NCI-H1105 (cell line): ENCODE measurements at regions not wholly inside any gene's neighbourhood (a gene's known extent, or its start where the extent isn't known, plus 50 kb on each side); places are given as distances from the start of the nearest gene placed in this dataset.

Experiments
- DNase-seq: peaks from one replicate; lab custom pipeline; 2025; lab: John Stamatoyannopoulos, UW

DNA sequence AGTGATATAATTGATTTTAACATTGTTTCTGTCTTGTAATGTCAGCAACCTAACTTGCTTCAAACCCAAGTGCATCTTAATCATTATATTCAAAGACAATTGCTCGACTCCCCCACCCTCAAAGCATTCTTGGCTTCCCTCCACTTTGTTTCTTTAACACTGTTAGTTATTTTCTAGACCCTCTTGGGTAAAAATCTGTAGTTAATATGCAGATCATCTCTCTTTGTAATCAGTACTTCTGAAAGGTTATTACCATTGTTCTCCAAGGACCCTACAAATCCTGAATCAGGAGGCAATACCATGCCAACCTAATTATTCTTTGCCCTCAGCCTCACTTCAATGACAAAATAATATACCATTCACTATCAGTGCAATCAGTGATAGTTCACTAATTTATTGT lies 1075.7 kb downstream of the AMY1C start:
- DNase-seq: no peak

DNA sequence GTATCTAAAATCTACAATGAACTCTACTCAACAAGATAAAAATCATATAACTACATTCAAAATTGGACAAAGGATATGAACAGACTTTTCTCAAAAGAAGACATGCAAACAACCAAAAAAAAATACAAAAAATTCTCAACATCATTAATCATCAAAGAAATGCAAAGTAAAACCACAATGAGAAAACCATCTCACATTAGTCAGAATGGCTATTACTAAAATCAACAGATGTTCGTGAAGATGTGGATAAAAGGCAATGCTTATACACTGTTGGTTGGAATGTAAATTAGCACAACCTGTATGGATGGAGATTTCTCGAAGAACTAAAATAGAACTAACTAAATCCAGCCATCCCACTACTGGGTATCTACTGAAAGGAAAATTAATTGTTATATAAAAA lies 1080.8 kb downstream of the AMY1C start:
- DNase-seq: no peak

DNA sequence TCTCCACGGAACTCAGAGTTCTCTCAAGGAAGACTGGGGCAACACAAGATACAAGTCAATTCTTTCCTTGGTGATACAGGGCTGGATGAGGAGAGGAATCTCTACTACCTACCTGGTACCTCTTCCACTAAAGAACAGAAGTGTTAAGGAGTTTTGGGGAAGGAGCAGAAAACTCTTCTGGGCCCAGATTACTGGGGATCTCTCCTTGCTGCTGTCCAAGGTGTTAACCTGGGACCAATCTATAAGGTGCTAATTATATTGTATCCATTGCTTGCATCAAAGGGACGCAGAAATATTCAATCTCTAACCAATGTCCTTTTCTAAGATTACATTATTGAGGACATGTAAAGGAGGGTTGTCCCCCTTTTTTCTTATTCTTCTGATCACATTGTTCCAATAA lies 1102.5 kb downstream of the AMY1C start:
- DNase-seq: no peak

DNA sequence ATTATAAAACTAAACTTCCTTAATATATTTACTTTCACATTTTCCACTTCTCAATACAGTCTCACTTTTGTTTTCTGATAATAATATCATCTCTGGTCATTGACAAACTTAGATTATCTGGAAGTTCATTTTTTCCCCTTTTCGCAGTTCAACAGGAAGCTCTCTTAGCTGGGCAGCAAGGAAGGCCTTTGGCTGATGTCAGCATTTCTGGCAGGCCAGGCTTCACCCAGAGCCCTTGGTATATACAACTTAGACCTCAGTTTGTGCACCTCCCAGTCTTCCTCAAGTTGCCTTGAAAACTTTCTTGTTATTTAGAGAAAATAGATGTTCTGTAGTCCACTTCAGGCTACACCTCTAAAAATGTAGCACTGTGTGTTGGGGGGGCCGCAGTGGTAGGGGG lies 1103.6 kb downstream of the AMY1C start:
- no peak for DNase-seq

DNA sequence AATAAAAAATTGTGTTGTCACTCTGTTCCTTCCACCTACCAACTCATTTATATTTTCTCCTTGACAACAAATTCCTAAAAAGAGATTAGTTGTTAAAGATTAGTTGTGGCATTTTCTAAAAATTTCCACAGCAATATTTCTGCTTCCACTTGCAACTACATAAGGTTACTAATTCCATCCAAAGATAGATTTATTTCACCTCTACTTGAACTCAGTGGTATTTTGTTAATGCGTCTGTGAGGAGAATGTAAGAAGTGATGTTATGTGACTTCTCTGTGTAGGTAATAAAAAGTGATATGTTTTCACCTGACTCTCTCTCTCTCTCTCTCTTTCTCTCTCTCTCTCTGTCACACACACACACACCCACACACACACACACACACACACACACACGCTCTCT lies 1104.8 kb downstream of the AMY1C start:
- no peak for DNase-seq

DNA sequence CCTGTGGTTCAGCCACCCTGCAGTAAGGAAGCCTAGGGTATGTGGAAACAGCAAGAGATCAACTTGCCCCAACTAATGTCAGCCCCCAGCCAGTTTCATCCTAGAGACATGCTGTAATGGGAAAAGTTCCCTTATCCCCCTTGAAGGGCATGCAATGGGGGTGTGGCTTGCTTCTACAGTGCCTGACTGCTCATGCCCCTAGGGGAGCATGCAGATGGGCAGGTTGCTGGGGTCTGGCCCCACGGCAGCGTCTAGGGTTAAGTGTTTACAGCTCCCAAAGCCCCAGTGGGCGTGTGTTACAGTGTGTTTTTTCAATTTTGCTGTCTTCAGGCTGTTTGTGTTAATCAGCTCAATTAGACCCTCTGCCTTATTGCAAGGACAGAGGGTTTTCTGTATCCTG lies 1105.9 kb downstream of the AMY1C start:
- DNase-seq: no peak

DNA sequence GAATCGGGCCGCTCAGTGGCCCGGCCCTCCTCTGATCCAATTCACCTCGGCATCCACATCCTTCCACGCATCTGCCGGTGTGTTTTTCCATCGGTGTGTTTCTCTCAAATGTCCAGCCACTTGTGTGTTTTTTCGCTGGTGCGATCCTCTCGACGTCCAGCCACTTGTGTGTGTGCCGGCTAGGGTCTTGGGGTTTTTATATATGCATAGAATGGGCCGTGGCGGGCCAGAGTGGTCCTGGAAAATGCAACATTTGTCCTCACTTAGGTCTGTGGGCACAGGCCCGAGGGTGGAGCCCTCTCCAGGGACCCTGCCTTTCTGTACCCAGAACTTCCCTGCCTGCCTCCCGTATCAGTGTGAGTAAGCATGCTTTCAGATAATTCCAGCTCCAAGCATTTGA lies 1106.4 kb downstream of the AMY1C start:
- no peak for DNase-seq

DNA sequence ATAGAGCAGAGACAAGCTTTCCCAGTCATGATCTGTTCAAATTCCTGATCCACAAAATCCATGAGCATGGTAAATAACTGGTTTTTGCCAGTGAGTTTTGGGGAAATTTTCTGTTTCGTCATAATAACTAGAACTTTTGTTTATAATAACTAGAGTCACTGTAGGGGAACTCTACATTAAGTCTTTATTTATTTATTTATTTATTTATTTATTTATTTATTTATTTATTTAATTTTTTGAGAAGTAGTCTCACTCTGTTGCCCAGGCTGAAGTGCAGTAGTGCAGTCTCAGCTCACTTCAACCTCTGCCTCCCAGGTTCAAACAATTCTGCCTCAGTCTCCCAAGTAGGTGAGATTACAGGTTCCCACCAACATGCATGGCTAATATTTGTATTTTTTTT lies 1106.8 kb downstream of the AMY1C start:
- no peak for DNase-seq

DNA sequence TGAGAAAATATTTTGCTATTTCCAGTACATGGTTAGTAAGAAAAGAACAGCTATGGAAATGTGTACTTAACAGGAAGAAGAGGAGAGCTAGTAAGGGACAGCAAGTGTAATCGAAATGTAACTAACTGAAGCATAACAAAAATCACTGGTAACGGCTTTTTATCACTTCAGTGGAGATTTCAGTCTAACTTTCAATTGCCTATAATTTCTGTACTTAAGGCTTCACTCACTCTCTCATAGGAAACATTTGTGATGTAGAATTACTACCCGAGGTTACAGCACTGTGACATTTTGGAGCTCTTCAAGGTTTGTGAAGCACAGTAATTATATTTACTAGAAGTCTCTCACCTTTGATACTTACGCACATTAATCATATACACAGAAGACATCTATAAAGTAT lies 1119.1 kb downstream of the AMY1C start:
- DNase-seq: no peak

DNA sequence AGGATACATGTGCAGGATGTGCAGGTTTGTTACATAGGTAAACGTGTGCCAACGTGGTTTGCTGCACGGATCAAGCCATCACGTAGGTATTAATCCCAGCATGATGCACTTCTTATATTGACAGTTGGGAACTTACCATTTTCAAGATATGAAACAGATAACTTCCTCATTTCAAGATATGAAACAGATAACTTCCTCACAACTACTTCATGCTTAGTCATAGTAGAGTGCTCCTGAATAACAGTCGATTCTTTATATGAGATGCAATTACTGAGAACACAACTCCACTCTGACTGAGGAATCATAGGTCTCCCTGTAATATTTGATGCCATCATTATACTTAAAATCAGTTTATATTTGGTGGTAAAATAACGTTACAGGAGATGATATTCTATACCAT lies 1124.3 kb downstream of the AMY1C start:
- DNase-seq: no peak

DNA sequence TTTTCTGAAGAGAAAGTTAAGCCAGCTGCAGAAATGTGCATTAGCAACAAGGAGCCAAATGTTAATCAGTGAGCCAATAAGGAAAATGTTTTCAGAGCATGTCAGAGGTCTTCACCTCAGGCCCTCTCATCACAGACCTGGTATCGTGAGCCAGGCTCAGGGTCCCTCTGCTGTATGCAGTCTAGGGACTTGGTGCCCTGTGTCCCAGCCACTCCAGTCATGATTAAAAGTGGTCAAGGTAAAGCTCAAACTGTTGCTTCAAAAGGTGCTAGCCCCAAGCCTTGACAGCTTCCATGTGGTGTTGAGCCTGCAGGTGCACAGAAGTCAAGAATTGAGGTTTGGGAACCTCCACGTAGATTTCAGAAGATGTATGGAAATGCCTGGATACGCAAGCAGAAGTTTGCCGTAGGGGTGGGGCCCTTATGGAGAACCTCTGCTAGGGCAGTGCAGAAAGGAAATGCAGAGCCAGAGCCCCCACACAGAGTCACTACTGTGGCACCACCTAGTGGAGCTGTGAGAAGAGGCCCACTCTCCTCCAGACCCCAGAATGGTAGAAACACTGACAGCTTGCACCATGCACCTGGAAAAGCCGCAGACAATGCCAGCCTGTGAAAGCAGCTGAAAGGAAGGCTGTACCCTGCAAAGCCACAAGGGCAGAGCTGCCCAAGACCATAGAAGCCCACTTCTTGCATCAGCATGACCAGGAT lies 1128.7 kb downstream of the AMY1C start:
- no peak for DNase-seq

DNA sequence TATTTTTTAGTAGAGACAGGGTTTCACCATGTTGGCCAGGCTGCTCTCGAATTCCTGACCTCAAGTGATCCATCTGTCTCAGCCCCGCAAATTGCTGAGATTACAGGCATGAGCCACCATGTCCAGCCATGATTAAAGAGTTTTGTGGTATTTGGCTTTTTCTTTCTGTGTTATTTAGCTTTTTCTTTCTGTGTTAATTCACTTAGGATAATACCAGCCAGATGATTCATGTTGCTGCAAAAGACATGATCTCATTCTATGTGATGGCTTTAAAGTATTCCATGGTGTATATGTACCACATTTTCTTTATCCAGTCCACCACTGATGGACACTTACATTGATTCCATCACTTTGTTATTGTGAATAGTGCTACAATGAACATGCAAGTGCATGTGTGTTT lies 1135.2 kb downstream of the AMY1C start:
- DNase-seq: no peak

DNA sequence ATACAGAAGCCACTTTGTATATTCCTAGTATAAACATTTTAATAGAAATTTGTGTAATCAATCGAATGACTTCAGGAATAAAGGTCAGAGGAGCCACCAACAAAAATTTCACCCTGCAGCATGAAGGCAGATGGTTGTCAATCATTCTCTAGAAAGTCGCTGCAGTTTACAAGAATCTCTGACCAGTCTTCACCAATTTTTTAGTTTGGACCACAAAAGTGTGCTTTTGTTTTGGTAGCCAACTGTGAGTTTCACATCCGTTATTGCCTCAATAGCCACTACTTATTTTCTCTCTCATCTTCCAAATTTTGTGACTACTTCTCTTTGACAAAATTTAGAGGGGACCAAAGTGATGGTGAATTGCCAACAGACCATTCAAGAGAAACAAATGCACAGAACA lies 1155.6 kb downstream of the AMY1C start:
- DNase-seq: no peak

DNA sequence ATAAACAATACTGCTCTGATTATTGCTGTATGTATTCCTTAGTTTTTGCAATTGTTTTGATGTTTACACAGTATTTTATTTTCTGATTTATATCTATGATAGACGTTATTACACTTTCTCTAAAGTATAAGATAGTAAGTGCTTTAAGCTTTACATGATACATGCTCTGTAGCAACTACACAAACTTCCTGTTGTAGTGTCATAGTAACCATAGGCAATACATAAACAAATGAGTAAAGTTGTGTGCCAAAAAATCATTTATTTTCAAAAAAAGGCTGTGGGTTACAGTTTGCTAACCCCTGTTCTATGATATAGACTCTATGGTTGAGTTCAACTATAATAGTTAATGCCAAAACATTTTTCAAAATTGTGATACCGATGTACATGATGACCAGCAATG lies 1156.4 kb downstream of the AMY1C start:
- DNase-seq: no peak

DNA sequence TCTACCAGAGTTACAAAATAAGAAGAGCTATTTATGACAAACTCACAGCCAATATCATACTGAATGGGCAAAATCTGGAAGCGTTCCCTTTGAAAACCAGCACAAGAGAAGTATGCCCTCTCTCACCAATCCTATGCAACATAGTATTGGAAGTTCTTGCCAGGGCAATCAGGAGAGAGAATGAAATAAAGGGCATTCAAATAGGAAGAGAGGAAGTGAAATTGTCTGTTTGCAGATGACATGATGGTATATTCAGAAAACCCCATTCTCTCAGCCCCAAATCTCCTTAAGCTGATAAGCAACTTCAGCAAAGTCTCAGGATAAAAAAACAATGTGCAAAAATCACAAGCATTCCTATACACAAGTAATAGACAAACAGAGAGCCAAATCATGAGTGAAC lies 1169.5 kb downstream of the AMY1C start:
- no peak for DNase-seq

DNA sequence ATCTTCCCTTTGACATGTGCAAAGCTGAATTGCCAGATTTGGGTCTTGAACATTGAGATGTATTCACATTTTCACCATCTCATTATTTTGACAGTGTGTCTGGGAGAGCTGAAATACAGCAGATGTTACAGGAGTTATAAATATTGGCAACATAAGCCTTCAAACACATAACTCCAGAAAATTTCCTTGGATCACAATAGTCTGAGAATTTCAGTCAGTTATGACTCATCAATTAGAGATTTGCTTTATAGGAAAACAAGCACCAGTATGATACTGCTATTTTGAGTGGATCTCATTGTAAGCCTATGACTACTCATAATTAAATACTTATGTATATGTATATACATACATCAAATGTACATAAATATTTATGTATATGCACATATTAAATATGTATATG lies 1171.8 kb downstream of the AMY1C start:
- no peak for DNase-seq

DNA sequence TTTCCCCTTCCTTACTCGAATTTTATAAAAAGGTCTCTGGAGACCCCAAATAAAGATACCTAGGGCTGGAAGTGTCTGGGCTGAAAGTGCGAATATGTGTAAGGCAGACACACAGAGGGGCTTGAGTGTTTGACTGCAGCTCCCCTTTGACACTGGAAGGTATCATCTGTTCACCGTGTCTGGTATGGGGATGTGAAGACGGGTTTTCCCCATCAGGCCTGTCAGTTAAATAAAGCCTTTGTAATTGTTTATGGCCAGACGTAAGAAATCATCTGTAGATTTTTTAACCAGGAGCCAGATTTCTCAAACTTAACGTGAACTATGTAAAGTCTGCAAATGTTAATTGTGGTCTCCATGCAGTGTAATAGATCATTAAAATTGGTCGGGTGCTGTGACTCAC lies 1173.4 kb downstream of the AMY1C start:
- DNase-seq: no peak

DNA sequence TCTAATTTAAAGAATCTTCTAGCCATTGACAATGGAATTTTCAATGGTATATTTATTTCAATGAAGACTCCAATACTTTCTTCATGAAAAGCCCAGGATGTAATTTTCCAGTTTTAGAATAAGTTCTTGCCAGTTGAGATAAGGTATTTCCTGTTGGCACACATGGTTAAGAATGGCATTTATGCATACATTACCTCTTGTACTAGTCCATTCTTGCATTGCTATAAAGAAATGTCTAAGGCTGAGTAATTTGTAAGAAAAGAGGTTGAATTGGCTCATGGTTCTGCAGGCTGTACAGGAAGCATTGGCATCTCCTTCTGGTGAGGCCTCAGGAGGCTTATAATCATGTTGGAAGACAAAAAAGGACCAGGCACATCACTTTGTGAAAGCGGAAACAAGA lies 1179.6 kb downstream of the AMY1C start:
- DNase-seq: no peak

DNA sequence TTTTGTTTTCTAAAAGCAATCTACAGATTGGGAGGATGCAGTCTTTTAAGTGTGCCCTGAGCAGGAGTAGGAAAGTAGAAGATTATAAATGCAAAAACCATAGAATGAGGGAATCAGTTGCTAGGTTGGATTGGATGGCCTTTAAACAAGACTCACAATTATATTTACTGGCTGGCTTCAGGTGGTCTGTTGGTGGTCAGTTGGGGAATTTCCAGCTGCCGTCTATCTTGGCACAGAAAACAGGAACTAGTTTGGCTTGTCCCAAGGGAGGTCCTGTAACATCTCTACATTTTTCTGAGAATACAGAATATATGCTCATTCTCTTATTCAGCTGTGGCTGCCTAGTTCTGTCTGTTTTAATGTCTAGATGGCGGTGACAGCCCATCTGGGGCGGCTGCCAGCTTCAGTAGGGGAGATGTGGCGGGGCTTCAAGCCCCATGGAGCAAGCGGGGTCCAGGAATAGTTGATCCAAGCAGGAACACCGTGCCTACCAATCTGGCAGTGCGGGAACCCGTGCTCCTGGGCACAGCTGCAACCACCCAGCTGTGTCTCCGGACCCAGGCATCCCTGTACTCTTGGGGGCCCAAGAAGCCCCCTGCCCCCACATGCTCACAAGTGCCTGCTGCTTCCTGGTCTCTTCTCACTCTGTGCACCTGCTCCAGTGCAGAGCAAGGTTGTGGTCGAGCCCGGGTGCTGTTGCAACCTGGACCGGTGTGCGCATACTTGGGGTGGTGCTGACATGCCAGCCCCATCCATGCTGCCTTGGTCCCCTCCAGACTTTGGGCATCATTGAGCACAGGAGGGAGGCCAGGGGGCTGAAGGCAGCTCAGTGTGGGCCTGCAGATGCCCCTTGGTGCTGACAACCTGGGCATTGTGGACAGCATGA lies 1182.6 kb downstream of the AMY1C start:
- no peak for DNase-seq

DNA sequence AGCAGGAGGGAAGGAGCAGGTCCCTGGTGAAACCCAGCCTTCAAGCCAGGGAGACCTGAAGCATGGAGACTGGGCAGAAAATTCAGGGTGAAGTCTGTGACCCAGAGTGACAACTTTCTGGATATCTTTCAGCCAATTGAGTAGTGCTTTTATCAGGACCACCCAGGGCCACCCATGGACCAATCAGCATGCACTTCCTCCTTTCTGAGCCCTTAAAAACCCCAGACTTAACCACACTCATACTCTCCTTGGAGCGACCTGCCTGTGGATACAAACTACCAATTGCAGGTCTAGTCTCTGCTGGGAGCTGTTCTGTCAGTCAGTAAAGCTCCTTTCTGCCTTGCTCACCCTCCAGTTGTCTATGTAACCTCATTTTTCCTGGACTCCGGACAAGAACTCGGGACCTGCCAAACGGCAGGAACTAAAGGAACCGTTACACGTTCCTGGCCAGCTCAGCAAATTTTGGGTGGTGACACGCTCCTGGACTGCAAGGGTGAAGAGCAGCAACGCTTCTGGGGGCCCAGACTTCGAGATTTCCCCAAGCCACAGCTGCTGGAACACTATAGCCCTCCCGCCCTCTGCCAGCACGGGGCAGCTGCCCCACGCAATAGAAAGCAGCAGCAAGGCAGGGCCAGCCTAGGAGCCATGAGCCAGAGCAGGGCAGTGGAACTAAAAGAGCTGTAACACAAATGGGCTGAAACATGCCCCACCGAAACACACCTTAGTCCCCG lies 1183.4 kb downstream of the AMY1C start:
- DNase-seq: no peak

DNA sequence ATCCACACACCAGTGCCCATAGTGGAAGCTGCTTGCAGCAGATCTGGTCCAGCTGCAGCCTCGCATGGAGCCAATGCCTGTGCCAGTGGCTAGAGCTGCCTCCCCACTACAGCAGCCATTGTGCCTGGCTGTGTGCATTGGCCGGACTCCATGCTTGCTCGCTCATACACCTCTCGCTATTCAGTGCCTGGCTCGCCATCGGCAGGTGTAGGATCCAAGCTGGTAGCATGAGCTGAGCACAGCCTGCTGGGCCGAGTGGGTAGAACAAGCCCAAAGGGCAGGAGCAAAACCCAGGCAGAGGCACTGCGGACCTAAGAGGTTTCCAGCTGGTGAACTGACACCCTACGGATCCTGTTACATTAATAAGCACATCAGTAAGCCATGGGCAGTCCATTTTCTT lies 1184.1 kb downstream of the AMY1C start:
- DNase-seq: no peak

DNA sequence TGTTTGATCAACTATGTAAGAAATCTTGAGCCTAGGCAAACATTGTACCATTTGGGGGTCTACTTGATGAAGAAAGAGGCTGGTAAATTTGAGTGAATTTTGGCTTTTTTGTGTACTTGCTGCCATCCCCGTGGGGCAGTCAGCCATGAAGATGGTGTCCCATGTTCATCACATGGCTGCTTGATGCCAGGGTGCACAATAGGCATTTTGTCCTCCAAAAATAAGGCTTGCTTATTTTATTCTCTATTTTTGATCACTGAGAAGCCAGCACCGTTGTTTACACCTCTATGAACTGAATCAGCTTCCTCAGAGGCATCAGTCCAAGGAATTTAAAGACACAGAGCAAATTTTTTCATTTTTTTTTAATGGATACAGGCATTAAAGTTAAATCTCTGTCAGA lies 1195.7 kb downstream of the AMY1C start:
- no peak for DNase-seq
